Cardiac septum (tissue), 1 donor: ENCODE measurements at regions not wholly inside any gene's neighbourhood (a gene's known extent, or its start where the extent isn't known, plus 50 kb on each side); places are given as distances from the start of the nearest gene placed in this dataset.
"Not testable (repeated sequence)": the region's sequence is repeated elsewhere in the genome, so short reads cannot be mapped to it uniquely, and the experiment has no call there.

ENCODE experiments used
- DNase-seq: peaks from one replicate; pipeline ENCODE4 v3.0.0-alpha.2; 2020; ENCODE audit warnings: low spot score
- intact Hi-C: fragments of 100-400 bp; cut with DNase I; formaldehyde crosslinking; loops from one replicate; pipeline ENCODE4 v1.14.0; 2022
- donor health status: DM: no; HTN: no; CAD: no.

GRCh38 chr9:106146066-106146840 is 451.9 kb downstream of the TMEM38B start:
- no peak for DNase-seq
- intact Hi-C loops, result no loop called here

GRCh38 chr9:106146886-106147285 is 452.5 kb downstream of the TMEM38B start:
- no peak for DNase-seq
- intact Hi-C loops, result no loop called here

GRCh38 chr9:106149956-106150355 is 455.6 kb downstream of the TMEM38B start:
- no peak for DNase-seq
- intact Hi-C loops, result no loop called here

GRCh38 chr9:106156465-106156864 is 462.1 kb downstream of the TMEM38B start:
- DNase-seq, result no peak
- intact Hi-C loops, result no loop called here

DNA sequence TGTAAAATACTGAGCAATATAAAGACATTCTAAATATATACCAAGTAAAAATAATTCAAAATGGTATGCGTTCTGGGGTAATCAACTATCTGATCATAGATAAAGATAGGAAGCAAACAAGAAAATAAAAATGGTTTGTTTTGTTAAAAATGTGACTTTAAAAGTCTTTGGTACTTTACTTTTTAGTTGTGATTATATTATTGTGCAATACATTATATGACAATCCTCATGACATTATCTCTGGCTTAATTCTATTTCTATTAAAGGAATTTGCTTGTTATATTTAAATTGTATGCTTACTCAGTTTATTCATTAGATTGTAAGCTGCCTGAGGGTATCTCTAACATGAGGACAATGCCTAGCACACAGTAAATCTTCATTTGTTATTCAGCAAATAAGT is 477.9 kb downstream of the TMEM38B start:
- intact Hi-C loops, result no loop called here
- DNase-seq, result no peak

GRCh38 chr9:106174346-106174745 is 480.0 kb downstream of the TMEM38B start:
- no peak for DNase-seq
- intact Hi-C loops, result no loop called here

DNA sequence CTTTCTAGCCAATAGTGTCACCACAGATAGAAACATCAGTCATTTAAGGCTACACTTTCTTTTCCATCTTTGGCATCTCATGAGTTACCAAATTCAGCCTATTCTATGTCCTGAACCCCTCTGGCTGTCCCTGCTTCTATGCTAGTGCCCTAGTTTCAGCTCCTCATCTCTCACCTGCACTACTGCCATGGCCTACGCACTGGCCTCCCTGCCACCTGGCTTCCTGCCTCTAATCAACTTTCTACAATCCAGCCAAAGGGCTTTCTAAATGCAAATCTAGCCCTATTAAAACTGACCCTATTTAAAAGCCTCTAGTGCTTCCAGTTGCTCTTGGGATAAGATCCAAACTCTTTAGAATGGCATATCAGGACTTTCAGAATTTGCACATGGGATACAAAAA is 482.9 kb downstream of the TMEM38B start:
- DNase-seq, result no peak
- intact Hi-C loops, result no loop called here

DNA sequence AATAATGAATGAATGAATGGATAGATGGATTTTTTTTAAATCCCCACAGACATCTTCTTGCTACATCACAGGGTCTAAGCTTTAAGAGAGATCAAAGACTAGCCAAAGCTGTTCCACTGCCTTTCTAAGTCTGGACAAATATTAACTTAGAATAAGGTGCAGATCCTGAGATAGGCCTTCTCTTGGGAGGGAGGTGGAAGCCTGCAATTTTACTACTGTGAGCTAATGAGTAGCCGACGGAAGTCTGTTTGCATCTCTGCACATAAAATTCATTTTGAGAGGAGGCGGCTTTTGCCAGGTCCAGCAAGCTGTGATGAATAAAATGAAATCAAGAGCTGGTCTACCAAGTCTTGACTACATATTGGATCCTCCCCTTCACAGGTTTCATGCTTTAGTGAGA is 484.9 kb downstream of the TMEM38B start:
- intact Hi-C loops, result no loop called here
- no peak for DNase-seq

DNA sequence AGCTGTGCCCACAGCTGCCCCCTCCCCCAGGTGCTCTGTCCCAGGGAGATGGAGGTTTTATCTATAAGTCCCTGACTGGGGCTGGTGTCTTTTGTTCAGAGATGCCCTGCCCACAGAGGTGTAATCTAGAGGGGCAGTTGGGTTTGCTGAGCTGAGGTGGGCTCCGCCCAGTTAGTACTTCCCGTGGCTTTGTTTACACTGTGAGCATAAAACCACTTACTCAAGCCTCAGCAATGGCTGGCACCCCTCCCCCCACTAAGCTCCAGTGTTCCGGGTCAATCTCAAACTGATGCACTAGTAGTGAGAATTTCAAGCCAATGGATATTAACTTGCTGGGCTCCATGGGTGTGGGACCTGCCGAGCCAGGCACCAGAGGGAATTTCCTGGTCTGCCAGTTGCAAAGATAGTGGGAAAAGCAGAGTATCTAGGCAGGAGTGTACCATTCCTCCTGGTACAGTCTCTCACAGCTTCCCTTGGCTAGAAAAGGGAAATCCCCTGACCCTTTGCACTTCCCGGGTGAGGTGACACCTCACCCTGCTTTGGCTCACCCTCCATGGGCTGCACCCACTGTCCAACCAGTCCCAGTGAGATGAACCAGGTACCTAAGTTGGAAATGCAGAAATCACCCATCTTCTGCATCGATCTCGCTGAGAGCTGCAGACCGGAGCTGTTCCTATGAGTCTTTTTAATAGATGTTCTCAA is 509.6 kb downstream of the TMEM38B start:
- DNase-seq, intact Hi-C loops: not testable (repeated sequence)

DNA sequence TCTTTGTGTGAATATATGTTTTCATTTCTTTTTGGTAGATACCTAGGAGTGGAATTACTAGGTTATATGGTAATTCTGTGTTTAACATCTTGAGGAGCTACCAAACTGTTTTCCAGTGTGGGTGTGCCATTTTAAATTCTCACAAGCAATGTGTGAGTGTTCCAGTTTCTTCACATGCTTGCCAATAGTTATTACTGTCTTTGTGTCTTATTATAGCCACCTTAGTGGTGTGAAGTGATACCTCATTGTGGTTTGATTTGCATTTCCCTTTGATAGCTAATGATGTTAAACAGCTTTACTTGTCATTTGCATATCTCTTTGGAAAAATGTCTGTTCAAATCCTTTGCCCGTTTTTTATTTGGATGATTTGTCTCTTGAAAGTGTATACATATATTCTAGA is 513.0 kb downstream of the TMEM38B start:
- DNase-seq, result no peak
- intact Hi-C loops, result no loop called here

DNA sequence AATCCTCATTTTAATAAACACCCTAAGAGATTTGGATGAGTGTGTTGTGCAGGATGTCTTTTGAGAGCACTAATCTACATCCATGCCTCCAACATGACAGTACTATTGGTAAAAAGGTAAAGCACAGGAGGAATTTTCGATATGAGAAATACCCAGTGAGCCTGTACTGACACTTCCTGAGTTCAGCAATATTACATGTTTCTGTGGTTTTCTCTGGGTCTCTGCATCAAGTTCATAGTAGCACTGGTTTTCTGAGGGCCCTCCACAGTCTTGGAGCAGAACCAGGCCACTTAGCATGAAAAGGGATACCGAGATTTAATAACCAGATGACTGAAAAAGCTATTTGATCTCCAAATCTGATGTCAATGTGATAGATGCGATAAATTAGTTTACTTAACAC is 524.1 kb downstream of the TMEM38B start:
- DNase-seq, result no peak
- intact Hi-C loops, result no loop called here

DNA sequence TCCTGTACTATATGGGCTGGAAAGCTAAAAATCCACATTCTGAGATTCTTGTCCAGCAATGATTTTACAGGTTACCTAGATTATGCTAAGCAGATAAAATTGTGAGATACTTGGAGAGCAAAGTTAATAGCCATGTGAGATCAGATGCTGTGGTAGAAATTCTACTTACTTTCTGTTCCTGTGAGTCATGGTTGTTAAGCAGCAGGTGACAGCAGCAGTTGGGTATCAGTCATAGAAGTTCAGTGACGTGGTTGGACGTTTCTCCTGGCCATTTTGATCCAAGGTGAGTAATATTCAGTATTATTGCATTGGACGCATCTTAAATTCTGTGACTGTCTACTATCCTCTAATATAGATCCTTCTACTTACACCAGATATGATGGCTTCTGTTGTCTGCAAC is 524.5 kb downstream of the TMEM38B start:
- no peak for DNase-seq
- intact Hi-C loops, result no loop called here

DNA sequence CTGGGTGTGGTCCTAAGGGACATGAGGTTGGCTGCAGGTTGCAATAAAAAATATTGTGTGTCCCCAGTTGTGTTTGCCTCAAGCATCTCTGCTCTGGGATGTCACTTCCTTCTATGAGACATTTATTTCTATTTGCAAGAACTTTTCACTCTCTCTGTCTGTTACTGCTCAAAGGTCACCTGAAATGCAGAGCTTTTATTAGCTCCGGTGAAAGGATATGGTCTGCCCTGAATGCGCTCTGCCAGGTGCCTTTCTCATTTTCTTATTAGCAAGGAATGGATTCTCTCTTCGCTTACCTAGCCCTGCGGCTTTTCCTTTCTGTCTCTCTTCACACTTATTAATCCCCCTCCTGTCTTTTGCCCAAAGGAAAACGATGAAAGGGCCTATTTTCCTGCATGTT is 526.1 kb downstream of the TMEM38B start:
- intact Hi-C loops, result no loop called here
- DNase-seq, result no peak

- DNase-seq, result no peak
These were observed 534.5 kb downstream of the TMEM38B start for GRCh38 chr9:106228861-106229260.

DNA sequence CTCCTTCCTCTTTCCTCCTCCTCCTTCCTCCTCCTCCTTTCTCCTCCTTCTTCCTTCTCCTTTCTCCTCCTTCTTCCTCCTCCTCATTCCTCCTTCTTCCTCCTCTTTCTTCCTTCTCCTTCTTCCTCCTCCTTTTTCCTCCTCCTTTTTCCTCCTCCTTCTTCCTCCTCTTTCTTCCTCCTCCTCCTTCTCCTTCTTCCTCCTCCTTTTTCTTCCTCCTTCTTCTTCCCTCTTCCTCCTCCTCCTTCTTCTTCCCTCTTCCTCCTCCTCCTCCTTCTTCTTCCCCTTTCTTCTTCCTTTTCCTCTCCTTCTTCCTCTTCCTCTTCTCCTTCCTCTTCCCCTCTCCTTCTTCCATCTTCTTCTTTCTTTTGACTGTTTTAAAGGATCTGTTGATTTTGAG is 538.8 kb downstream of the TMEM38B start:
- intact Hi-C loops, result no loop called here
- DNase-seq, result no peak

More at GRCh38 chr9:106228861-106229260, 534.5 kb downstream of the TMEM38B start:
- intact Hi-C loops, result no loop called here

DNA sequence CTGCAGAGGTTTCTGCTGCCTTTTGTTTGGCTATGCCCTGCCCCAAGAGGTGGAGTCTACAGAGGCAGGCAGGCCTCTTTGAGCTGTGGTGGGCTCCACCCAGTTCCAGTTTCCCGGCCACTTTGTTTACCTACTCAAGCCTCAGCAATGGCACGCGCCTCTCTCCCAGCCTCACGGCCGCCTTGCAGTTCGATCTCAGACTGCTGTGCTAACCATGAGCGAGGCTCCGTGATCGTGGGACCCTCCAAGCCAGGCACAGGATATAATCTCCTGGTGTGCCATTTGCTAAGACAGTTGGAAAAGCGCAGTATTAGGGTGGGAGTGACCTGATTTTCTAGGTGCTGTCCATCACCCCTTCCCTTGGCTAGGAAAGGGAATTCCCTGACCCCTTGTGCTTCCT is 566.6 kb downstream of the TMEM38B start:
- intact Hi-C loops, DNase-seq: not testable (repeated sequence)

DNA sequence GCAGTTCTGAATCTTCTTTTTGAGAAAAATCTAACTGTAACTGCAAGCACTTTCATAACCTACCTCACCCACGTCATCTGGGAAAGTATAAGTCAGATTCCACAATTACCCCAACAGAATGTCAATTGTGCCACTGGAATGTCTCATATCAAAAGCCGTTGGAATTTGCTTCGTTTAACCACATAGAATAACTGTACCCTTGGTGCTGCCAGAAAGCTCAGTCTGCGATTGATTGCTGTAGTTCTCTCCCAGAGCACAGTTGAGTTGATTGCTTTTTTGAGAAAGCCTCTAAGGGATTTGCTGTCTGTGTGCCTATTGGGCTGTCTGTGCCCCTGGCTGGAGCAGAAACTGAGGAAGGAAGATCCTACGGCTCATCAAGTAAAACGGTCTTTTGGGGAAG is 583.6 kb downstream of the TMEM38B start:
- no peak for DNase-seq
- intact Hi-C loops, result no loop called here

DNA sequence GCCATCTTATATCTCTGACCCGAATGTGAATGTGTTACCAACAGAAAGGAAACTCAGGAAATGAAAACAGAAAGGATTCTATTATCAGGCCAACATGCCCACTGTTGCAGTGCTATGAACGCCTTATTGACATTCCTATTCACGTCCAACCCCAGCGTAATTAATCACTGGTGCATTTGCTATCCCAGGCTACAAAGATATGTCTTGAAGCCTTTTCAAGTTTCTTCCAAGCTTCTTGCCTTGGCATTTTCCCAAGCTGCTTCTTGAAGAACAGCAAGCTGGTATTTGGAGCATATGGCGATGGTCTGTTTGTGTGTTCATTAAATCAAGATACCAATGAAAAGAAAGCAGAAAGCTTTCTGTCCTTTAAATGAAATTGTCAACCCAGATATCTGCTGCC is 579.2 kb upstream of the ZNF462 start:
- intact Hi-C loops, result loop anchor here (10.0 kb wide), 1 partner anchor 581 kb away; the partner anchor contains the start of gene ZNF462
- DNase-seq, result no peak

GRCh38 chr9:106284296-106284695 is 578.7 kb upstream of the ZNF462 start:
- no peak for DNase-seq
- intact Hi-C loops, result loop anchor here (10.0 kb wide), 1 partner anchor 581 kb away; the partner anchor contains the start of gene ZNF462

DNA sequence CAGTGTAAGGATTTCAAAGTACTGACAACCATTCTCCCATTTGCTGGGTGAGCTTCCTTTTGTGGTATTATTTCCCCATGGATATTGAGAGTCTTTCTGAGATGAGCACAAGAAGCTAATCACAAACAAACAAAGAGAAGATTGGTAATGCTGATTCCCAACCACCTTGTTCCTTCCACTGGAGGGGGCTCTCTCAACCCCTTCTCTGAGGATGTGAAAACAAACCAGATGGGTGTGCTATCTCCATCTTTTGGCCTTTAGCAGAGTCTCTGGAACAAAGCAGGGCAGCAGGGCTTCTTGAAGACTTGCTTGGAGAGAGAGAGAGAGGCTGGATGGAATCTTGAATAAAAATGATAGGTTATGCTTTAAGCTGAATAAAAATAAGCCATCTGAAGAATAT is 576.7 kb upstream of the ZNF462 start:
- intact Hi-C loops, result loop anchor here (10.0 kb wide), 1 partner anchor 579 kb away; the partner anchor contains the start of gene ZNF462
- no peak for DNase-seq

DNA sequence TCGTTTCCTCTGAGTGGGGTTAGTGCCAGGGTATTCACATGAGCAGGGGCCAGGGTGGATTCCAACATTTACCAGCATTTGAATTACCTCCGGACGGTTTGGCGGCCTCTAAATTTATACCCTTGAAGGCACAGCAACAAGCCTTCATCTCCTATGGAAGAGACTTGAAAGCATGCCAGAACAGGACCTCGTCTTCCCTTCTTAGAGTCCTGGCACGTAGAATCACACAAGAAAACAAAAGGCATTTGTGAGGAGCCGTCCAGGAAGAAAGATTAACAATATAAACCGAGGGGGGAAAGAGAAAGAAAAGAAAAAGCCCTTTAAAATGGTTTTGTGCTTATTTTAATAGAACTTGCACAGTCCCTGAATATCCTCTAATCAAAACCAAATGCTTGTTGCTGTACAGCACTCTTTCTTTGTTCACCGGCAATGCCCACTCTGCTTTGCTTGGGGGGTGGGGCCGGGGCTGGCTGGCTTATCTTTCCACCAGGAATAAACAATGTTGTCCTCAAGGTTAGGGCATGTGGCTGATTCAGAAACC is 575.8 kb upstream of the ZNF462 start:
- DNase-seq, result no peak
- intact Hi-C loops, result loop anchor here (10.0 kb wide), 1 partner anchor 578 kb away; the partner anchor contains the start of gene ZNF462
